Chondrocyte (in vitro differentiated cells): ENCODE measurements at regions not wholly inside any gene's neighbourhood (a gene's known extent, or its start where the extent isn't known, plus 50 kb on each side); places are given as distances from the start of the nearest gene placed in this dataset.

ENCODE experiments used
- DNase-seq: peaks from one replicate; pipeline ENCODE4 v3.0.0; 2021; ENCODE audit warnings: mixed read lengths, low spot score
- H3K27ac Mint-ChIP-seq: one replicate; pipeline ENCODE4 v1.8.0; 2021; ENCODE audit warnings: mild to moderate bottlenecking, moderate library complexity, mixed read lengths; ENCODE audit not compliant: unreplicated experiment
- H3K27me3 Mint-ChIP-seq: 2 replicates; pipeline ENCODE4 v1.8.0; 2021; ENCODE audit warnings: low read depth, mixed read lengths
- H3K36me3 Mint-ChIP-seq: 2 replicates; pipeline ENCODE4 v1.8.0; 2021; ENCODE audit warnings: low read depth, mixed read lengths
- H3K4me1 Mint-ChIP-seq: 2 replicates; pipeline ENCODE4 v1.8.0; 2021; ENCODE audit warnings: low read depth, mild to moderate bottlenecking, mixed read lengths
- H3K4me3 Mint-ChIP-seq: one replicate; pipeline ENCODE4 v1.8.0; 2021; ENCODE audit warnings: mild to moderate bottlenecking, moderate library complexity, mixed read lengths; ENCODE audit not compliant: unreplicated experiment
- H3K9me3 Mint-ChIP-seq: 2 replicates; pipeline ENCODE4 v1.8.0; 2021; ENCODE audit warnings: low read depth, mixed read lengths
- TF ChIP-seq, protein P1 (sequence below): fragments of 200-600 bp; sonication (generic); IDR thresholded peaks from 2 replicates; pipeline ENCODE4 v1.5.0; 2021; ENCODE audit warnings: antibody characterized with exemption, mild to moderate bottlenecking, moderate library complexity

DNA sequence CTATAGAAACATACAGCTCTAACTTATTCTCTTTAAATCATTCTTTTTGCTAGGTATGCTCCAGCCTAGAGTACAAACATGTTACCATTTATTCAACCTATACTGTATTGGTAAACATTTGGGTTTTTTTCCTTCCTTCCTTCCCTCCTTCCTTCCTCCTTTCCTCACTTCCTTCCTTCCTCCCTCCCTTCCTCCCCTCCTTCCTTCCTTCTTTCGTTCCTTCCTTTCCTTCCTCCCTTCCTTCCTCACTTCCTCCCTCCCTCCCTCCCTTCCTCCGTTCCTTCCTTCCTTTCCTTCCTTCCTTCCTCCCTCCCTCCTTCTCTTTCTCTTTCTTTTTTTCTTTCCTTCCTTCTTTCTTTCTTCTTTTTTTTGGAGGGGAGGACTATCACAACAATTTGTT is 286.7 kb upstream of the PRKCQ start:
- Mint-ChIP-seq H3K36me3 (no peaks in the 10 kb centered on the region), H3K4me3 (no peak overlapping the region), H3K27ac (no peak overlapping the region), H3K9me3 (no peaks in the 10 kb centered on the region), H3K4me1 (no peaks in the 10 kb centered on the region), H3K27me3 (peaks cover 3% of the 10 kb centered on the region)
- TF ChIP-seq, protein P1, sequence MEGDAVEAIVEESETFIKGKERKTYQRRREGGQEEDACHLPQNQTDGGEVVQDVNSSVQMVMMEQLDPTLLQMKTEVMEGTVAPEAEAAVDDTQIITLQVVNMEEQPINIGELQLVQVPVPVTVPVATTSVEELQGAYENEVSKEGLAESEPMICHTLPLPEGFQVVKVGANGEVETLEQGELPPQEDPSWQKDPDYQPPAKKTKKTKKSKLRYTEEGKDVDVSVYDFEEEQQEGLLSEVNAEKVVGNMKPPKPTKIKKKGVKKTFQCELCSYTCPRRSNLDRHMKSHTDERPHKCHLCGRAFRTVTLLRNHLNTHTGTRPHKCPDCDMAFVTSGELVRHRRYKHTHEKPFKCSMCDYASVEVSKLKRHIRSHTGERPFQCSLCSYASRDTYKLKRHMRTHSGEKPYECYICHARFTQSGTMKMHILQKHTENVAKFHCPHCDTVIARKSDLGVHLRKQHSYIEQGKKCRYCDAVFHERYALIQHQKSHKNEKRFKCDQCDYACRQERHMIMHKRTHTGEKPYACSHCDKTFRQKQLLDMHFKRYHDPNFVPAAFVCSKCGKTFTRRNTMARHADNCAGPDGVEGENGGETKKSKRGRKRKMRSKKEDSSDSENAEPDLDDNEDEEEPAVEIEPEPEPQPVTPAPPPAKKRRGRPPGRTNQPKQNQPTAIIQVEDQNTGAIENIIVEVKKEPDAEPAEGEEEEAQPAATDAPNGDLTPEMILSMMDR, result no peak
- no peak for DNase-seq

DNA sequence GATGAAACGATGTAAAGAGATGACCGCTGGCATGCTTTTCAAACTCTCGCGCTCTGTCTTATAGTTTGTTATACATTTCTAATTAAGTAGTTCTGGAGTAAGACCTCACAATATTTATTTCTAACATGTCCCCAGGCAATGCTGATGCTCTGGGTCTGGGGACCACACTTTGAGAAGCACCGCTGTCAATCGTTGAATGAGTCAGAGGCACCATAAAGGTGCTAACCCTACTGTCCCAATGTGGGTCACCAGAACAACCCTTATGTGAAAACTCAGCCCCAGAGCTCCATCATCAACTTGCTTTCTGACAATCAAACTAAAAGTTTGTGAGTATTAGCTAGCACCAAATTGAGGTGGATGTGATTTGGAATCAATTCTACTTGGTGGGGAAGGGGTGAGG is 284.1 kb upstream of the PRKCQ start:
- no peak for DNase-seq
- no peaks in the 10 kb centered on the region for H3K4me1 Mint-ChIP-seq
- no peaks in the 10 kb centered on the region for H3K9me3 Mint-ChIP-seq
- peaks cover 1% of the 10 kb centered on the region for H3K27me3 Mint-ChIP-seq
- H3K27ac Mint-ChIP-seq, result no peak overlapping the region
- TF ChIP-seq, protein P1, result no peak
- no peak overlapping the region for H3K4me3 Mint-ChIP-seq
- H3K36me3 Mint-ChIP-seq, result no peaks in the 10 kb centered on the region

DNA sequence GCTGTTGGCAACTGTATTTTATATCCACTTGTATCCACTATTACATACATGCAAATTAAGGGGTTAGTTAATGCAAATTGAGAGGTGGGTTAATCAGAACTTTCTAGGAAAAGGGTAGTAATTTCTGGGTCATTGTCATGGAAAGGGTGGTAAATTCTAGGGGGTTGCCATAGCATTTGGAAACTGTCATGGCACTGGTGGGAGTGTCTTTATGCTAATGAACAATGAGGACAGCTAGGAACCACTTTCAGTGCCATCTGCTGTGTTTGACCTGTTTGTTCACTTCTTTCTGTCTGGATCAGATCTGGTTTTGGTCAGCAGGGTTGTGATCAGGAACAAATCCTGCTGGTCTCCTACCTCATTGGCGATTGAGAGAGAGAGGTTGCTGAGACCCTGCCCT is 283.3 kb upstream of the PRKCQ start:
- Mint-ChIP-seq H3K9me3 (no peaks in the 10 kb centered on the region), H3K36me3 (no peaks in the 10 kb centered on the region), H3K4me3 (no peak overlapping the region), H3K27me3 (peaks cover 1% of the 10 kb centered on the region), H3K4me1 (no peaks in the 10 kb centered on the region), H3K27ac (no peak overlapping the region)
- TF ChIP-seq, protein P1, result no peak
- no peak for DNase-seq

DNA sequence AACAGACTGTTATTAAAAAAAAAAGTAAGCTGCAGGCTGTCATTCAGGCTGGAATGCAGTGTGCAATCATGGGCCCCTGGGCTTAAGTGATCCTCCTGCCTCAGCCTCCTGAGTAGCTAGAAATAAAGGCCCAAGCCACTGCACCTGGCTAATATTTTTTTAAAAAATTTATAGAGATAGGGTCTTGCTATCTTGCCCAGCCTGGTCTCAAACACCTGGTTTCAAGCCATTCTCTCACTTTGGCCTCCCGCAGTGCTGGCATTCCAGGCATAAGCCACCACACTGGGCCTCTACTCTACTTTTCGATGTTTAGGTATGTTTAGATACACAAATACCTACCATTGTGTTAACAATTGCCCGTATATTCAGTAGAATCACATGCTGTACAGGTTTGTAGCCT is 270.4 kb upstream of the PRKCQ start:
- Mint-ChIP-seq H3K4me1 (no peaks in the 10 kb centered on the region), H3K27me3 (no peaks in the 10 kb centered on the region), H3K36me3 (no peaks in the 10 kb centered on the region), H3K9me3 (peaks cover 6% of the 10 kb centered on the region), H3K4me3 (no peak overlapping the region), H3K27ac (no peak overlapping the region)
- no peak for DNase-seq
- TF ChIP-seq, protein P1, result no peak

DNA sequence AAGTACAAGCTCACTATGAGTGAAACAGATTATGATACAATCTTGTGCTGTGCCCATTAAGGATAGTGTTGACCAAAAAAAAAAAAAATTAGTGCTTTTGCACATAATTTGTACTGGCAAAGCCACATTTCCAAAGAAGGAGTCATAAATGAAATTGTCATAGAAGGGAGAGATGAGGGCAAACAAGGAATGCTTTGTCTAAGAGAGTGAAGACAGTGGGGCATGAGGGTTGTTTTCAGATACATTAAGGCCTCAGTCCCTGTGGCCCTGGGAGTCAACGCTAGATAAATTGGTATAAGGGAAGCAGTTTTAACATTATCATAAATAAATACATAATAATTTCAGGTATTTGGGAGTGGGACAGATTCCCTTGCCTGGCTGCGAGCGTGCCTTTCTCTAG is 267.5 kb upstream of the PRKCQ start:
- no peaks in the 10 kb centered on the region for H3K36me3 Mint-ChIP-seq
- H3K4me3 Mint-ChIP-seq, result no peak overlapping the region
- no peak overlapping the region for H3K27ac Mint-ChIP-seq
- TF ChIP-seq, protein P1, result no peak
- no peaks in the 10 kb centered on the region for H3K27me3 Mint-ChIP-seq
- DNase-seq, result no peak
- H3K9me3 Mint-ChIP-seq, result peaks cover 9% of the 10 kb centered on the region
- H3K4me1 Mint-ChIP-seq, result no peaks in the 10 kb centered on the region
